ENCODE measurements at regions not wholly inside any gene's neighbourhood (a gene's known extent, or its start where the extent isn't known, plus 50 kb on each side); places are given as distances from the start of the nearest gene placed in this dataset.

DNA sequence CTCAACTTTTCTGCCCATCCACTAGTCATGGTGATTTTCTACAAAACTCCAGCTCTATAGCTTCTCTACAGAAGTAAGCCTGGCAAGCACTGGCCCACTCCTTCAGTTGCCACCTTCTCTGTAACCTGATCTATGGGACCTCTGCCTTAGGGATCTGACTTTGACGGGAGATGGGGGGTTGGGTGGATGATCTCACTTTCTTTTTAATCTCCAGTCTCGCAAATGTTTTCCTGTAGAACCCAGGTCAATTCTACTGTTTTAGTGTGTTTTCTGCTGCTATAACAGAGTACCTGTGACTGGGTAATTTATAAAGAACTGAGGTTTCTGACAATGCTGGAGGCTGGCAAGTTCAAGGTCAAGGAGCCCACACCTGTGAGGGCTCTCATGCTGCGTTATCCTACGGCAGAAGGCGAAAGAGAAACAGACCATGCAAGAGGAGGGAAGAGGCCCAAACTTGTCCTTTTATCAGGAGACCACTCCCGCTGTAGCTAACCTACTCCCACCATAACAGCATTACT is 189.9 kb upstream of the THRB start:
- TF ChIP-seq POLR2A (IDR thresholded peaks at IDR 0.05): no peak
- Histone ChIP-seq H3K27me3 (no peaks in the 10 kb centered on the region), H3K9me3 (no peaks in the 10 kb centered on the region), H3K4me3 (no peak overlapping the region), H3K36me3 (no peaks in the 10 kb centered on the region), H3K27ac (no peak overlapping the region), H3K4me1 (no peaks in the 10 kb centered on the region)
- intact Hi-C loops (cut with DNase I; ENCODE audit: low total_unique reads): loop anchor here (5.0 kb wide), 1 partner anchor 687 kb away; no protein-coding TSS in a partner anchor
- no peak for DNase-seq

DNA sequence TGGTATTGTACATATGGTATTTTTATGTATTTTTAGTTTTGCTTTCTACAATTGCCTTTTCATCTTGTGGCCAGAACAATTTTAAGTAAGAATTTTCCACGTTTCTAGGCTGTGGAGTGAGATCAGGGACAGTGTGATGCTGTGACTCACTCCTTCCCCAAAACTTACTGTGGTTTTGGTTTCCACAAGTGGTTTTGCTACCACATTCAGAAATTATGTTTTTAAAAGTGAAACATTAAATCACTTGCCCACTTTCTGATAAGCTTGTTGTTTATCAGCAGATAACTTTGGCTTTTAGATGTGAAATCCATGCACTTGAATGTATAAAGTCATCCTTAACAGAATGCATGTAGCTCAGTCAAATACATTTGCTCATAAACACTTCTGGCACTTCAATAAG is 192.2 kb upstream of the THRB start:
- no peak overlapping the region for H3K4me3 ChIP-seq
- no peak overlapping the region for H3K27ac ChIP-seq
- no peak for DNase-seq
- H3K36me3 ChIP-seq: no peaks in the 10 kb centered on the region
- TF ChIP-seq, protein P1, sequence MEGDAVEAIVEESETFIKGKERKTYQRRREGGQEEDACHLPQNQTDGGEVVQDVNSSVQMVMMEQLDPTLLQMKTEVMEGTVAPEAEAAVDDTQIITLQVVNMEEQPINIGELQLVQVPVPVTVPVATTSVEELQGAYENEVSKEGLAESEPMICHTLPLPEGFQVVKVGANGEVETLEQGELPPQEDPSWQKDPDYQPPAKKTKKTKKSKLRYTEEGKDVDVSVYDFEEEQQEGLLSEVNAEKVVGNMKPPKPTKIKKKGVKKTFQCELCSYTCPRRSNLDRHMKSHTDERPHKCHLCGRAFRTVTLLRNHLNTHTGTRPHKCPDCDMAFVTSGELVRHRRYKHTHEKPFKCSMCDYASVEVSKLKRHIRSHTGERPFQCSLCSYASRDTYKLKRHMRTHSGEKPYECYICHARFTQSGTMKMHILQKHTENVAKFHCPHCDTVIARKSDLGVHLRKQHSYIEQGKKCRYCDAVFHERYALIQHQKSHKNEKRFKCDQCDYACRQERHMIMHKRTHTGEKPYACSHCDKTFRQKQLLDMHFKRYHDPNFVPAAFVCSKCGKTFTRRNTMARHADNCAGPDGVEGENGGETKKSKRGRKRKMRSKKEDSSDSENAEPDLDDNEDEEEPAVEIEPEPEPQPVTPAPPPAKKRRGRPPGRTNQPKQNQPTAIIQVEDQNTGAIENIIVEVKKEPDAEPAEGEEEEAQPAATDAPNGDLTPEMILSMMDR (IDR thresholded peaks at IDR 0.05): no peak
- no peak for TF ChIP-seq POLR2A (IDR thresholded peaks at IDR 0.05)
- H3K27me3 ChIP-seq: no peaks in the 10 kb centered on the region
- no peaks in the 10 kb centered on the region for H3K9me3 ChIP-seq
- intact Hi-C loops (cut with DNase I; ENCODE audit: low total_unique reads): no loop called here
- H3K4me1 ChIP-seq: no peaks in the 10 kb centered on the region

DNA sequence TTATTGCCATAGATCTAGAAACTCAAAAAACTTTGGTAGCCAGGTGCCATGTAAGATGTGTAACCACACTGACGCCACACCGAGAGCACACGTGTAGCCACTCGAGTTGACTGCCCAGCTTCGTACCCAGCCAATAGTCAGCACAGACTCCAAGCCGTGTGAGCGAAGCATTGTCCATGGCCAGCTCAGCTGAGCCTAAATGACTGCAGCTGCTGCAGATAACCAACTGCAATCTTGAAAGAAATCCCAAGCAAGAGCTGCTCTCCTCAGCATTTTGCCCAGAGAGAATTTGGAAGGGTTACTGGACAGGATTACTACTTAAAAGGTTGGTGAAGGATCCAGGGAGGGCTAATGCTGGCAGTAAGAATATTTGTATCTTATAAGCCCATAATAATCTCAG is 193.0 kb upstream of the THRB start:
- no peaks in the 10 kb centered on the region for H3K36me3 ChIP-seq
- no peak for DNase-seq
- no peaks in the 10 kb centered on the region for H3K27me3 ChIP-seq
- no peaks in the 10 kb centered on the region for H3K9me3 ChIP-seq
- H3K27ac ChIP-seq: no peak overlapping the region
- intact Hi-C loops (cut with DNase I; ENCODE audit: low total_unique reads): no loop called here
- no peak for TF ChIP-seq POLR2A (IDR thresholded peaks at IDR 0.05)
- TF ChIP-seq, protein P1 (IDR thresholded peaks at IDR 0.05): no peak
- H3K4me3 ChIP-seq: no peak overlapping the region
- no peaks in the 10 kb centered on the region for H3K4me1 ChIP-seq

DNA sequence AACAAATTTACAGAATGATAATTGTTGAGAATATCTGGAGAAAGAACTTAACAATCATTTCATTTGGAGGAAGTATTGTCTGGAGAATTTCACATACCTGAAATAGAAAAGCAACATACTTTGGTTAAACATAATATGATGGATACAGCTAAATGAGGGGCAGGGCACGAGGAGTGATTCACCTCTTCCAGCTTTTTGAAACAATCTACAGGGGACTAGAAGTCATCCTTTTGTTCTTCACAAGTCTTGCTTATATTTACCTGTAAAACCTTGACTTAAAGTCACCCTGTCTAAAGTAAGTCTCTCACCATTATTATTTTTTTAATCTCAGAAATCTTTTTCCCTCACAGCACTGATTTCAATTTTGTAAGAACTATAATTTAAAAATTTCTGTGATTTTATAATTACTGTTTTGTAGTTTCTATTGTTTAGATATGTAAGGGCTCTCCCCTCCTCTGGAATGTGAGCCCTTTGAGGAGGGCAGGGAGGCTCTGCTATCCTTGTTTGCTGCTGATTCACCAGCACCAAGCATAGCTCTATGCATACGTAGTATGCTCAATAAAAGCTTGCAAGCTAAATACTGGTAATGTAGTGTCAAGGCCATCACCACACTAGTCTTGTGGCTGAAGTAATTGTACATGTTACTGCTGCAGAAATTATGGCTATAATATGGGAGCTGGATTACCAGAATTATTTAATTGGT is 193.9 kb upstream of the THRB start:
- no peak for TF ChIP-seq POLR2A (IDR thresholded peaks at IDR 0.05)
- TF ChIP-seq, protein P1 (IDR thresholded peaks at IDR 0.05): no peak
- DNase-seq: no peak
- no peak overlapping the region for H3K4me3 ChIP-seq
- H3K36me3 ChIP-seq: no peaks in the 10 kb centered on the region
- no peak overlapping the region for H3K27ac ChIP-seq
- no peaks in the 10 kb centered on the region for H3K9me3 ChIP-seq
- intact Hi-C loops (cut with DNase I; ENCODE audit: low total_unique reads): no loop called here
- no peaks in the 10 kb centered on the region for H3K4me1 ChIP-seq
- H3K27me3 ChIP-seq: no peaks in the 10 kb centered on the region

DNA sequence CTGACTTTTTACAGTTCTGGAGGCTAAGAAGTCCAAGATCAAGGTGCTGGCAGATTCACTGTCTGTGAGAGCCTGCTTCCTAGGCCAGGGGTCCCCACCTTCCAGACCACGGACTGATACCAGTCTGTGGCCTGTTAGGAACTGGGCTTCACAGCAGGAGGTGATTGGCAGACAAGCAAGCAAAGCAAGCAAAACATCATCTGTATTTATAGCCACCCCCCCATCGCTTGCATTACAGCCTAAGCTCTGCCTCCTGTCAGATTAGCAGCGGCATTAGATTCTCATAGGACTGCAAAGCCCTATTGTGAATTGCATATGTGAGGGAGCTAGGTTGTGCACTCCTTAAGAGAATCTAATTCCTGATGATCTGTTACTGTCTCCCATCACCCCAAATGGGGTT is 194.7 kb upstream of the THRB start:
- no peaks in the 10 kb centered on the region for H3K4me1 ChIP-seq
- H3K27ac ChIP-seq: no peak overlapping the region
- intact Hi-C loops (cut with DNase I; ENCODE audit: low total_unique reads): no loop called here
- no peak for DNase-seq
- no peaks in the 10 kb centered on the region for H3K27me3 ChIP-seq
- no peaks in the 10 kb centered on the region for H3K36me3 ChIP-seq
- H3K4me3 ChIP-seq: no peak overlapping the region
- TF ChIP-seq, protein P1 (IDR thresholded peaks at IDR 0.05): no peak
- TF ChIP-seq POLR2A (IDR thresholded peaks at IDR 0.05): no peak
- H3K9me3 ChIP-seq: no peaks in the 10 kb centered on the region
